Endothelial cell of umbilical vein (primary cell): ENCODE measurements at regions not wholly inside any gene's neighbourhood (a gene's known extent, or its start where the extent isn't known, plus 50 kb on each side); places are given as distances from the start of the nearest gene placed in this dataset.
"Not testable (repeated sequence)": the region's sequence is repeated elsewhere in the genome, so short reads cannot be mapped to it uniquely, and the experiment has no call there.

ENCODE experiments used
- BruUV-seq: library from RNA; stranded (reverse); fragments of 400-500 nt; replicated peaks from 2 replicates; lab custom pipeline; 2021; lab: Mats Ljungman, UMichigan
- CTCF ChIA-PET: fragments of 300-600, 350-600 bp; sonication (Branson Sonifier 250); formaldehyde crosslinking; loops from one replicate; lab custom pipeline; 2021; ENCODE audit warnings: antibody characterized with exemption, inconsistent platforms; lab: Charles Lee
- POLR2A ChIA-PET: fragments of 300-600, 350-600 bp; sonication (Branson Sonifier 250); formaldehyde crosslinking; loops from one replicate; lab custom pipeline; 2021; ENCODE audit warnings: antibody characterized with exemption, inconsistent platforms; lab: Charles Lee
- DNase-seq: peaks from one replicate; pipeline ENCODE4 v3.0.0-alpha.2; 2011; ENCODE audit warnings: low read depth, low spot score
- FAIRE-seq: peaks from 2 replicates; lab custom pipeline; 2011; peaks lifted over from hg19 to GRCh38; lab: Jason Lieb, UNC
- H2AFZ ChIP-seq: 2 replicates; pipeline ENCODE4 v1.6.0; 2012; ENCODE audit warnings: low read depth, low read length, control low read depth, inconsistent platforms
- H3K27ac ChIP-seq: 2 replicates; pipeline ENCODE4 v1.5.1; 2011; ENCODE audit warnings: low read depth, mild to moderate bottlenecking, control low read depth, low read length, moderate library complexity; ENCODE audit not compliant: insufficient read depth
- H3K27me3 ChIP-seq, 2 experiments: 2 replicates each; pipeline versions ENCODE4 v1.6.0 to v1.6.1; 2011; ENCODE audit warnings: low read length in 2 of 2, mixed read lengths in 1 of 2; ENCODE audit not compliant: control insufficient read depth in 2 of 2, insufficient read depth in 2 of 2
- H3K36me3 ChIP-seq, 2 experiments: 2 replicates in 1 of 2; 3 replicates in 1 of 2; pipeline ENCODE4 v1.5.1; 2011; ENCODE audit warnings: low read length in 2 of 2, mild to moderate bottlenecking in 1 of 2, moderate library complexity in 1 of 2; ENCODE audit not compliant: control insufficient read depth in 2 of 2, insufficient read depth in 2 of 2; ENCODE audit errors: extremely low read depth in 1 of 2
- H3K4me1 ChIP-seq: 3 replicates; pipeline ENCODE4 v1.5.1; 2011; ENCODE audit warnings: mild to moderate bottlenecking, low read length; ENCODE audit not compliant: control insufficient read depth, insufficient read depth; ENCODE audit errors: extremely low read depth
- H3K4me2 ChIP-seq: 2 replicates; pipeline ENCODE4 v1.6.1; 2011; ENCODE audit warnings: low read length, control low read depth, mixed read lengths; ENCODE audit not compliant: insufficient read depth
- H3K4me3 ChIP-seq, 3 experiments: fragments of 200-600 bp in 1 of 3; sonication (generic), shearing (Covaris generic) in 1 of 3; replicated peaks in 1 of 3; 2 replicates each; pipeline ENCODE4 v1.5.1; 2011 to 2016; ENCODE audit warnings: control low read depth in 3 of 3, low read length in 3 of 3, mild to moderate bottlenecking in 2 of 3, inconsistent platforms in 1 of 3, low read depth in 1 of 3, moderate library complexity in 1 of 3; ENCODE audit not compliant: insufficient read depth in 1 of 3
- H3K79me2 ChIP-seq: 2 replicates; pipeline ENCODE4 v1.6.0; 2012; ENCODE audit warnings: low read length, inconsistent platforms; ENCODE audit not compliant: control insufficient read depth, insufficient read depth
- H3K9ac ChIP-seq: replicated peaks from 2 replicates; pipeline ENCODE3; 2011; ENCODE audit warnings: low read length, control low read depth; ENCODE audit not compliant: insufficient read depth; ENCODE audit errors: extremely low read depth
- H3K9me1 ChIP-seq: replicated peaks from 3 replicates; pipeline ENCODE4 v1.6.0; 2011; ENCODE audit warnings: mild to moderate bottlenecking, low read length; ENCODE audit not compliant: control insufficient read depth, insufficient read depth; ENCODE audit errors: extremely low read depth
- H3K9me3 ChIP-seq: replicated peaks from 2 replicates; pipeline ENCODE4 v1.5.1; 2012; ENCODE audit warnings: low read length, inconsistent platforms; ENCODE audit not compliant: control insufficient read depth, insufficient read depth
- H4K20me1 ChIP-seq: replicated peaks from 2 replicates; pipeline ENCODE3; 2011; ENCODE audit warnings: mild to moderate bottlenecking, low read length; ENCODE audit not compliant: control insufficient read depth, insufficient read depth; ENCODE audit errors: extremely low read depth
- CTCF ChIP-seq, 2 donors: IDR thresholded peaks; 1 replicate in 1 of 2; 2 replicates in 1 of 2; pipeline ENCODE4 v1.5.1; 2011; ENCODE audit warnings: low read length in 2 of 2, mild to moderate bottlenecking in 2 of 2, moderate library complexity in 2 of 2, control low read depth in 1 of 2, inconsistent platforms in 1 of 2, low read depth in 1 of 2; ENCODE audit not compliant: insufficient read depth in 1 of 2; ENCODE audit errors: extremely low read depth in 1 of 2
- FOS ChIP-seq: IDR thresholded peaks from 2 replicates; pipeline ENCODE4 v1.6.1; 2011; ENCODE audit warnings: mild to moderate bottlenecking, low read length, moderate library complexity, borderline replicate concordance; ENCODE audit not compliant: insufficient read depth
- GATA2 ChIP-seq: IDR thresholded peaks from 2 replicates; pipeline ENCODE4 v1.7.0; 2011; ENCODE audit warnings: low read depth, mild to moderate bottlenecking, moderate library complexity, mixed read lengths, low read length; ENCODE audit not compliant: insufficient read length, insufficient read depth
- JUN ChIP-seq: IDR thresholded peaks from 2 replicates; pipeline ENCODE4 v1.6.1; 2011; ENCODE audit warnings: borderline replicate concordance, low read depth; ENCODE audit not compliant: insufficient read length, insufficient read depth
- POLR2A ChIP-seq: IDR thresholded peaks from 2 replicates; pipeline ENCODE4 v1.6.1; 2012; ENCODE audit warnings: low read depth, mild to moderate bottlenecking, control low read depth, low read length
- POLR2AphosphoS5 ChIP-seq: IDR thresholded peaks from 2 replicates; pipeline ENCODE4 v1.6.1; 2012; ENCODE audit warnings: low read depth, mild to moderate bottlenecking, control low read depth, low read length, moderate library complexity; ENCODE audit not compliant: insufficient read depth
- dilution Hi-C: fragments of 300-500 bp; cut with MboI; formaldehyde crosslinking; loops from one replicate; pipeline ENCODE4 v1.15.0; 2019; ENCODE audit warnings: low sequenced_read_pairs; ENCODE audit not compliant: extremely low pct_ligation_motif_present
- intact Hi-C: fragments of 100-400 bp; cut with micrococcal nuclease; formaldehyde crosslinking; loops from one replicate; pipeline ENCODE4 v1.10.0; 2022

DNA sequence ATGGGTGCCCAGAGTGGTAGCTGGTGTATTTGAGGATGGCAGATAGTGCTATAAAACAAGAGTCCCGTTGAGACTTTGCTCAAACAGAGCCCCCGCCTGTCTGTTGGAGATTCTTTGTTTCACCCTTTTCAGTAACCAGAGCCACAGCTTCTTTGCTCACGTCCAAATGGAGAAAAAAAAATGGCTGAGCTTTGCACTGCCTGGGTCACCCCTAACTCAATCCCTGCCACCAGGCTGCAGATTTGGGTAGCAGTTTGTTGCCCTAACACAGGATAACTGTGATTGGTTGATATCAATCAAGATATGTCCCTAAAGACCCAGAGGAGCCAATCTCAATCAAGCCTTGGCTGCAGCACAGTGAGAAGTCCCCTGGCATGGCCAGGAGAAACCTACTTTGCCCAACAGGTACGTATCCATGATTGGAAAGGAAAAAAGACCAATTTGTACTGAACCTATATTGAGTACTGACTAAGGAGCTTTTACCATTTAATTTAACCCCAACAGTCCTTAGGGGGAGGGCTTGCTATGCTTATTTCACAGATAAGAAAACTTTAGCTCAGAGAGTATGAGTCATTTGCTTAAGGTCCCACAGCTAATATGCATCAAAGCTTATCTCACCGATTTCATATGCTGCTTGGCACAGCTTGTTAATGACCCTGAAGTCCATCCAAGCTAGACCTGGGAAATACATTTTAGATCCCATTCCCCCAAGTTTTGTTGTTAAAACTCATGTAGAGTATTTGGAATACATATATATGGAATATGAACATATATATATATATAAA is 72.0 kb upstream of the SH3BP4 start:
- Histone ChIP-seq H3K9me1 (no peaks in the 10 kb centered on the region), H3K27ac (peak overlapping the region; percentile 79), H3K27me3 (no peaks in the 10 kb centered on the region), H3K36me3 (no peaks in the 10 kb centered on the region), H3K79me2 (no peaks in the 10 kb centered on the region), H4K20me1 (no peaks in the 10 kb centered on the region), H3K4me2 (peak overlapping the region; percentile 31), H3K9ac (no peak overlapping the region), H3K4me3 (no peak overlapping the region), H2AFZ (no peak overlapping the region), H3K4me1 (peaks cover 23% of the 10 kb centered on the region), H3K9me3 (no peaks in the 10 kb centered on the region)
- POLR2A ChIA-PET = interaction anchor here (0.7 to 1.3 kb wide), 4 partner anchors 56 to 300 kb away, joined by 3 read pairs; no protein-coding TSS in a partner anchor
- peak; percentile 86 for TF ChIP-seq GATA2
- no peak for TF ChIP-seq CTCF (IDR thresholded peaks at IDR 0.05; ENCODE audit: extremely low read depth in 1 of 2, insufficient read depth in 1 of 2, low read depth in 1 of 2, low read length in 2 of 2)
- TF ChIP-seq POLR2AphosphoS5 = no peak
- no peak for TF ChIP-seq FOS
- no peak for TF ChIP-seq POLR2A
- peak; percentile 78 for TF ChIP-seq JUN
- dilution Hi-C loops (no loop called here), intact Hi-C loops (loop anchor here (1.0 to 2.0 kb wide), 7 partner anchors 56 to 329 kb away; no protein-coding TSS in a partner anchor)
- CTCF ChIA-PET = interaction anchor here (0.8 to 5.3 kb wide), 19 partner anchors 11 to 237 kb away, joined by 3 to 54 read pairs (median 7); no protein-coding TSS in a partner anchor
- BruUV-seq = TSS peak; percentile 74
- FAIRE-seq = no peak
- DNase-seq = peak; percentile 92

- H3K4me3 ChIP-seq, H2AFZ ChIP-seq, H4K20me1 ChIP-seq, H3K79me2 ChIP-seq, DNase-seq, CTCF ChIA-PET, H3K36me3 ChIP-seq, H3K27me3 ChIP-seq, H3K9ac ChIP-seq, H3K4me2 ChIP-seq, FAIRE-seq, H3K27ac ChIP-seq, intact Hi-C loops, H3K9me1 ChIP-seq, POLR2A ChIA-PET, dilution Hi-C loops, H3K9me3 ChIP-seq, BruUV-seq: not testable (repeated sequence)
- peaks cover 20% of the 10 kb centered on the region for H3K4me1 ChIP-seq
These were observed 75.2 kb upstream of the SH3BP4 start for GRCh38 chr2:234876621-234877020.
